VCaP (cell line): ENCODE measurements at regions not wholly inside any gene's neighbourhood (a gene's known extent, or its start where the extent isn't known, plus 50 kb on each side); places are given as distances from the start of the nearest gene placed in this dataset.
"Not testable (repeated sequence)": the region's sequence is repeated elsewhere in the genome, so short reads cannot be mapped to it uniquely, and the experiment has no call there.

Experiments
- H3K27ac ChIP-seq: fragments of 450-650 bp; 2 replicates; pipeline ENCODE4 v1.5.1; 2017
- CTCF ChIP-seq: fragments of 450-650 bp; conservative IDR thresholded peaks from 2 replicates; pipeline ENCODE4 v1.5.1; 2017; ENCODE audit warnings: mild to moderate bottlenecking, moderate library complexity

GRCh38 chr7:8343556-8343955 is 81.6 kb upstream of the ICA1 start:
- TF ChIP-seq CTCF: no peak
- H3K27ac ChIP-seq: no peak overlapping the region

GRCh38 chr7:8347395-8347794 is 85.4 kb upstream of the ICA1 start:
- not testable (repeated sequence) for H3K27ac ChIP-seq

- peak overlapping the region; percentile 47 for H3K27ac ChIP-seq
Observed at GRCh38 chr7:8351654-8352053, 81.8 kb upstream of the NXPH1 start.

- no peak overlapping the region for H3K27ac ChIP-seq
- no peak for TF ChIP-seq CTCF
Observed at GRCh38 chr7:8353991-8354390, 79.4 kb upstream of the NXPH1 start.

- TF ChIP-seq CTCF: no peak
- H3K27ac ChIP-seq: no peak overlapping the region
Observed at GRCh38 chr7:8354503-8354902, 78.9 kb upstream of the NXPH1 start.

- H3K27ac ChIP-seq: no peak overlapping the region
- no peak for TF ChIP-seq CTCF
Observed at GRCh38 chr7:8356071-8356470, 77.3 kb upstream of the NXPH1 start.

GRCh38 chr7:8357536-8357935 is 75.9 kb upstream of the NXPH1 start:
- no peak for TF ChIP-seq CTCF
- H3K27ac ChIP-seq: no peak overlapping the region

GRCh38 chr7:8360564-8361153 is 72.8 kb upstream of the NXPH1 start:
- no peak for TF ChIP-seq CTCF
- no peak overlapping the region for H3K27ac ChIP-seq
